Keratinocyte (primary cell): ENCODE measurements at regions not wholly inside any gene's neighbourhood (a gene's known extent, or its start where the extent isn't known, plus 50 kb on each side); places are given as distances from the start of the nearest gene placed in this dataset.
"Not testable (repeated sequence)": the region's sequence is repeated elsewhere in the genome, so short reads cannot be mapped to it uniquely, and the experiment has no call there.

Experiments
- DNase-seq: peaks from one replicate; pipeline ENCODE4 v3.0.0-alpha.2; 2011; ENCODE audit warnings: low read depth, missing footprints, low spot score
- FAIRE-seq: peaks from 2 replicates; lab custom pipeline; 2011; peaks lifted over from hg19 to GRCh38; lab: Jason Lieb, UNC
- H2AFZ ChIP-seq: 2 replicates; pipeline ENCODE4 v1.6.0; 2012; ENCODE audit warnings: low read length, control low read depth, inconsistent platforms; ENCODE audit not compliant: control insufficient read depth
- H3K27ac ChIP-seq: 2 replicates; pipeline ENCODE4 v1.5.1; 2011; ENCODE audit warnings: low read length; ENCODE audit not compliant: control insufficient read depth, insufficient read depth
- H3K27me3 ChIP-seq: 3 replicates; pipeline ENCODE4 v1.6.0; 2011; ENCODE audit warnings: low read length; ENCODE audit not compliant: control insufficient read depth, insufficient read depth; ENCODE audit errors: extremely low read depth
- H3K36me3 ChIP-seq, 2 experiments: 2 replicates in 1 of 2; 3 replicates in 1 of 2; pipeline ENCODE4 v1.5.1; 2011; ENCODE audit warnings: low read length in 2 of 2, mild to moderate bottlenecking in 1 of 2; ENCODE audit not compliant: control insufficient read depth in 2 of 2, insufficient read depth in 2 of 2; ENCODE audit errors: extremely low read depth in 1 of 2
- H3K4me1 ChIP-seq: 3 replicates; pipeline ENCODE4 v1.5.1; 2011; ENCODE audit warnings: low read length; ENCODE audit not compliant: control insufficient read depth, insufficient read depth; ENCODE audit errors: extremely low read depth
- H3K4me2 ChIP-seq: 3 replicates; pipeline ENCODE4 v1.6.0; 2011; ENCODE audit warnings: low read depth, low read length; ENCODE audit not compliant: control insufficient read depth, insufficient read depth; ENCODE audit errors: extremely low read depth
- H3K4me3 ChIP-seq, 3 experiments: fragments of 200-600 bp in 1 of 3; sonication (generic) in 1 of 3; 2 replicates in 2 of 3; 3 replicates in 1 of 3; pipeline ENCODE4 v1.5.1; 2011 to 2016; ENCODE audit warnings: low read length in 3 of 3, mild to moderate bottlenecking in 3 of 3, control low read depth in 2 of 3, inconsistent platforms in 1 of 3, low read depth in 1 of 3, mixed read lengths in 1 of 3, mixed run types in 1 of 3, moderate library complexity in 1 of 3; ENCODE audit not compliant: control insufficient read depth in 2 of 3, insufficient read depth in 2 of 3; ENCODE audit errors: extremely low read depth in 1 of 3
- H3K79me2 ChIP-seq: 2 replicates; pipeline ENCODE4 v1.6.0; 2012; ENCODE audit warnings: low read length; ENCODE audit not compliant: control insufficient read depth, insufficient read depth
- H3K9ac ChIP-seq: 3 replicates; pipeline ENCODE4 v1.6.0; 2011; ENCODE audit warnings: low read length; ENCODE audit not compliant: control insufficient read depth, insufficient read depth; ENCODE audit errors: extremely low read depth
- H3K9me1 ChIP-seq: 3 replicates; pipeline ENCODE4 v1.6.0; 2011; ENCODE audit warnings: low read length; ENCODE audit not compliant: control insufficient read depth, insufficient read depth; ENCODE audit errors: extremely low read depth
- H3K9me3 ChIP-seq: 2 replicates; pipeline ENCODE4 v1.5.1; 2012; ENCODE audit warnings: low read depth, low read length; ENCODE audit not compliant: control insufficient read depth
- H4K20me1 ChIP-seq: 3 replicates; pipeline ENCODE4 v1.6.0; 2011; ENCODE audit warnings: low read length; ENCODE audit not compliant: control insufficient read depth, insufficient read depth; ENCODE audit errors: extremely low read depth
- EZH2 ChIP-seq: IDR thresholded peaks from one replicate; pipeline ENCODE4 v1.6.1; 2012; ENCODE audit warnings: inconsistent platforms, mild to moderate bottlenecking, low read length, moderate library complexity
- dilution Hi-C: fragments of 300-500 bp; cut with MboI; formaldehyde crosslinking; loops from one replicate; pipeline ENCODE4 v1.7.0; 2020; ENCODE audit warnings: low sequenced_read_pairs; ENCODE audit not compliant: extremely low pct_ligation_motif_present
- TF ChIP-seq, protein P1 (sequence below), 3 experiments: IDR thresholded peaks in 1 of 3; conservative IDR thresholded peaks in 1 of 3; optimal IDR thresholded peaks in 1 of 3; 2 replicates in 2 of 3; 3 replicates in 1 of 3; pipeline versions ENCODE3 to v1.5.1; 2011; ENCODE audit warnings: low read length in 3 of 3, mild to moderate bottlenecking in 3 of 3, moderate library complexity in 2 of 3, control low read depth in 1 of 3, inconsistent platforms in 1 of 3; ENCODE audit not compliant: insufficient read depth in 2 of 3; ENCODE audit errors: extremely low read depth in 1 of 3

DNA sequence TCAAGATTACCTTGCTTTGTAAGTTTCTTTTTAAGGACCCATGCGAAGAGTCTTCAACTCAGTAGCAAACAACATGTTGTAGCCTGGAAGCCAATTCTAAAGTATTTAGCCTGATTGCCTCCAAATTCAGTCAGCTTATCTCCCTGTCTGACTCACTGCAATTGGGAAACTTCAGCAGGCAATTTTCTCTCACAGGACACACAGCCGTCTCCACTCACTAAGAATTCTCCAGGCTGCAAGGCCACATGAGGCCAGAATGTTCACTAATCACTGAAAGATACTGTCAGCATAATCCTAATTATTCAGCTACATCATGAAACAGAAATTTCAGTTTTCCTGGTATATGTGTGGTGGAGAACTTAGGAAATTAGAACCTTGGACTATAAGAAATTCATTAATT, 78.1 kb upstream of the PDE1A start:
- H3K9me1 ChIP-seq = no peaks in the 10 kb centered on the region
- no peaks in the 10 kb centered on the region for H4K20me1 ChIP-seq
- H3K9me3 ChIP-seq = no peaks in the 10 kb centered on the region
- no peaks in the 10 kb centered on the region for H3K36me3 ChIP-seq
- H3K4me3 ChIP-seq = no peak overlapping the region
- no peak for FAIRE-seq
- dilution Hi-C loops = no loop called here
- no peaks in the 10 kb centered on the region for H3K4me1 ChIP-seq
- TF ChIP-seq EZH2 = no peak
- TF ChIP-seq, protein P1, sequence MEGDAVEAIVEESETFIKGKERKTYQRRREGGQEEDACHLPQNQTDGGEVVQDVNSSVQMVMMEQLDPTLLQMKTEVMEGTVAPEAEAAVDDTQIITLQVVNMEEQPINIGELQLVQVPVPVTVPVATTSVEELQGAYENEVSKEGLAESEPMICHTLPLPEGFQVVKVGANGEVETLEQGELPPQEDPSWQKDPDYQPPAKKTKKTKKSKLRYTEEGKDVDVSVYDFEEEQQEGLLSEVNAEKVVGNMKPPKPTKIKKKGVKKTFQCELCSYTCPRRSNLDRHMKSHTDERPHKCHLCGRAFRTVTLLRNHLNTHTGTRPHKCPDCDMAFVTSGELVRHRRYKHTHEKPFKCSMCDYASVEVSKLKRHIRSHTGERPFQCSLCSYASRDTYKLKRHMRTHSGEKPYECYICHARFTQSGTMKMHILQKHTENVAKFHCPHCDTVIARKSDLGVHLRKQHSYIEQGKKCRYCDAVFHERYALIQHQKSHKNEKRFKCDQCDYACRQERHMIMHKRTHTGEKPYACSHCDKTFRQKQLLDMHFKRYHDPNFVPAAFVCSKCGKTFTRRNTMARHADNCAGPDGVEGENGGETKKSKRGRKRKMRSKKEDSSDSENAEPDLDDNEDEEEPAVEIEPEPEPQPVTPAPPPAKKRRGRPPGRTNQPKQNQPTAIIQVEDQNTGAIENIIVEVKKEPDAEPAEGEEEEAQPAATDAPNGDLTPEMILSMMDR (optimal IDR thresholded peaks at IDR 0.05 in 1 of 3, IDR thresholded peaks at IDR 0.05 in 1 of 3, conservative IDR thresholded peaks at IDR 0.05 in 1 of 3; ENCODE audit: extremely low read depth in 1 of 3, insufficient read depth in 2 of 3, low read length in 3 of 3) = no peak
- H2AFZ ChIP-seq = no peak overlapping the region
- no peak for DNase-seq
- H3K79me2 ChIP-seq = no peaks in the 10 kb centered on the region
- H3K9ac ChIP-seq = no peak overlapping the region
- no peaks in the 10 kb centered on the region for H3K27me3 ChIP-seq
- H3K27ac ChIP-seq = no peak overlapping the region
- no peak overlapping the region for H3K4me2 ChIP-seq

- H3K27me3 ChIP-seq = no peaks in the 10 kb centered on the region
- TF ChIP-seq, protein P1 (optimal IDR thresholded peaks at IDR 0.05 in 1 of 3, IDR thresholded peaks at IDR 0.05 in 1 of 3, conservative IDR thresholded peaks at IDR 0.05 in 1 of 3; ENCODE audit: extremely low read depth in 1 of 3, insufficient read depth in 2 of 3, low read length in 3 of 3) = no peak
- TF ChIP-seq EZH2 = no peak
- H3K9me1 ChIP-seq = no peaks in the 10 kb centered on the region
- no peak for FAIRE-seq
- no peaks in the 10 kb centered on the region for H3K9me3 ChIP-seq
- H3K9ac ChIP-seq = no peak overlapping the region
- dilution Hi-C loops = no loop called here
- no peak for DNase-seq
- no peak overlapping the region for H3K27ac ChIP-seq
- no peaks in the 10 kb centered on the region for H4K20me1 ChIP-seq
- no peaks in the 10 kb centered on the region for H3K79me2 ChIP-seq
- no peak overlapping the region for H3K4me3 ChIP-seq
- H3K36me3 ChIP-seq = no peaks in the 10 kb centered on the region
- no peak overlapping the region for H3K4me2 ChIP-seq
- H3K4me1 ChIP-seq = no peaks in the 10 kb centered on the region
- no peak overlapping the region for H2AFZ ChIP-seq
These were observed 79.8 kb upstream of the PDE1A start for GRCh38 chr2:182506606-182507005.

DNA sequence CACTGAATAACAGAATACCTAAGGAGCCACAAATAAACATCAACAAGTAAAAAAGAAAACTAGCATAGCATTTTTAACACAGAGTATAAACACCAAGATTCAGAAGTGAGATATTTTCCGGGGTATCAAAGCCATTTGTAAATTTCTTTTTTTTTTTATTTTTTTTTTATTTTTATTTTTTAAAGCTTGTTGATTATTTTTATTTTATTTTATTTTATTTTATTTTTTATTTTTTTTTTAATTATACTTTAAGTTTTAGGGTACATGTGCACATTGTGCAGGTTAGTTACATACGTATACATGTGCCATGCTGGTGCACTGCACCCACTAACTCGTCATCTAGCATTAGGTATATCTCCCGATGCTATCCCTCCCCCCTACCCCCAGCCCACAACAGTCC, 81.7 kb upstream of the PDE1A start:
- DNase-seq, H2AFZ ChIP-seq, H3K27ac ChIP-seq, H3K4me3 ChIP-seq, H3K4me2 ChIP-seq, H3K4me1 ChIP-seq, H3K27me3 ChIP-seq, H4K20me1 ChIP-seq, dilution Hi-C loops, H3K9ac ChIP-seq, H3K36me3 ChIP-seq, H3K9me1 ChIP-seq, FAIRE-seq, H3K79me2 ChIP-seq, H3K9me3 ChIP-seq: not testable (repeated sequence)
